WTC11 (cell line): ENCODE measurements at regions not wholly inside any gene's neighbourhood (a gene's known extent, or its start where the extent isn't known, plus 50 kb on each side); places are given as distances from the start of the nearest gene placed in this dataset.

Experiments
- ATAC-seq: fragments of 200-7000 bp; cut with Tn5 transposase; 2 replicates; pipeline ENCODE4 v1.10.0; 2021; ENCODE audit warnings: mild to moderate bottlenecking, moderate library complexity
- CTCF ChIA-PET: fragments of 300-600 bp; sonication (Branson Sonifier 250); formaldehyde crosslinking; loops from one replicate; lab custom pipeline; 2021; ENCODE audit warnings: antibody characterized with exemption; lab: Charles Lee
- POLR2A ChIA-PET: fragments of 350-600 bp; sonication (Branson Sonifier 250); formaldehyde crosslinking; loops from one replicate; lab custom pipeline; 2021; ENCODE audit warnings: antibody characterized with exemption; lab: Charles Lee
- DNase-seq: peaks from one replicate; pipeline ENCODE4 v3.0.0; 2021; ENCODE audit warnings: low spot score
- H3K27ac Mint-ChIP-seq: 2 replicates; pipeline ENCODE4 v1.8.0; 2021; ENCODE audit warnings: mixed read lengths
- H3K27me3 Mint-ChIP-seq: 2 replicates; pipeline ENCODE4 v1.8.0; 2021; ENCODE audit warnings: low read depth, mild to moderate bottlenecking, moderate library complexity, mixed read lengths
- H3K36me3 Mint-ChIP-seq: 2 replicates; pipeline ENCODE4 v1.8.0; 2021; ENCODE audit warnings: mixed read lengths
- H3K4me1 Mint-ChIP-seq: 2 replicates; pipeline ENCODE4 v1.8.0; 2022; ENCODE audit warnings: mixed read lengths
- H3K4me3 Mint-ChIP-seq: 2 replicates; pipeline ENCODE4 v1.8.0; 2021; ENCODE audit warnings: mild to moderate bottlenecking, moderate library complexity, mixed read lengths
- H3K9me3 Mint-ChIP-seq: 2 replicates; pipeline ENCODE4 v1.8.0; 2021; ENCODE audit warnings: mixed read lengths
- ATF3 ChIP-seq: sonication (generic); formaldehyde crosslinking; conservative IDR thresholded peaks from 2 replicates; pipeline ENCODE4 v1.8.1; 2022; ENCODE audit warnings: mild to moderate bottlenecking, missing genetic modification reagents
- CBFB ChIP-seq: sonication (generic); formaldehyde crosslinking; IDR thresholded peaks from 2 replicates; pipeline ENCODE4 v1.8.1; 2022; ENCODE audit warnings: mild to moderate bottlenecking, low read depth, missing genetic modification reagents
- CDX4 ChIP-seq: fragments of 250-450 bp; sonication (Bioruptor Pico); IDR thresholded peaks from 2 replicates; pipeline ENCODE4 v1.9.0; 2021; ENCODE audit warnings: moderate library complexity, mild to moderate bottlenecking, inconsistent platforms, borderline replicate concordance
- E2F5 ChIP-seq: sonication (generic); formaldehyde crosslinking; IDR thresholded peaks from 2 replicates; pipeline ENCODE4 v1.8.1; 2022; ENCODE audit warnings: mild to moderate bottlenecking, moderate library complexity, missing genetic modification reagents
- JUN ChIP-seq: sonication (generic); formaldehyde crosslinking; IDR thresholded peaks from 2 replicates; pipeline ENCODE4 v1.8.0; 2023; ENCODE audit warnings: mild to moderate bottlenecking, missing genetic modification reagents
- NR1H2 ChIP-seq: sonication (generic); formaldehyde crosslinking; IDR thresholded peaks from 2 replicates; pipeline ENCODE4 v1.9.0; 2021; ENCODE audit warnings: mild to moderate bottlenecking, moderate library complexity, missing genetic modification reagents
- OVOL2 ChIP-seq: fragments of 250-450 bp; sonication (Bioruptor Pico); IDR thresholded peaks from 2 replicates; pipeline ENCODE4 v1.9.0; 2021; ENCODE audit warnings: mild to moderate bottlenecking, borderline replicate concordance
- PRRX2 ChIP-seq: fragments of 250-450 bp; sonication (Bioruptor Pico); IDR thresholded peaks from 2 replicates; pipeline ENCODE4 v1.8.0; 2021; ENCODE audit warnings: mild to moderate bottlenecking
- SOX15 ChIP-seq: fragments of 250-450 bp; sonication (Bioruptor Pico); IDR thresholded peaks from 2 replicates; pipeline ENCODE4 v1.9.0; 2021; ENCODE audit warnings: mild to moderate bottlenecking
- STAT6 ChIP-seq: sonication (generic); formaldehyde crosslinking; conservative IDR thresholded peaks from 2 replicates; pipeline ENCODE4 v1.8.1; 2023; ENCODE audit warnings: mild to moderate bottlenecking, low read depth, missing genetic modification reagents, moderate library complexity
- TEAD4 ChIP-seq: sonication (generic); formaldehyde crosslinking; IDR thresholded peaks from 2 replicates; pipeline ENCODE4 v1.8.0; 2022; ENCODE audit warnings: mild to moderate bottlenecking, missing genetic modification reagents
- TP53 ChIP-seq: sonication (generic); formaldehyde crosslinking; IDR thresholded peaks from 2 replicates; pipeline ENCODE4 v1.8.1; 2023; ENCODE audit warnings: mild to moderate bottlenecking, missing genetic modification reagents
- ZNF219 ChIP-seq: sonication (generic); formaldehyde crosslinking; IDR thresholded peaks from 2 replicates; pipeline ENCODE4 v1.8.0; 2023; ENCODE audit warnings: missing genetic modification reagents, mild to moderate bottlenecking, borderline replicate concordance
- ZNF263 ChIP-seq: sonication (generic); formaldehyde crosslinking; IDR thresholded peaks from 2 replicates; pipeline ENCODE4 v1.8.1; 2022; ENCODE audit warnings: low read depth, mild to moderate bottlenecking, moderate library complexity, missing genetic modification reagents
- ZNF317 ChIP-seq: sonication (generic); formaldehyde crosslinking; IDR thresholded peaks from 2 replicates; pipeline ENCODE4 v1.8.1; 2023; ENCODE audit warnings: low read depth, mild to moderate bottlenecking, moderate library complexity, missing genetic modification reagents, borderline replicate concordance
- TF ChIP-seq, protein P1 (sequence below): fragments of 200-600 bp; IDR thresholded peaks from 2 replicates; pipeline ENCODE4 v1.8.0; 2022; ENCODE audit warnings: antibody characterized with exemption
- TF ChIP-seq, protein P2 (sequence below): sonication (generic); formaldehyde crosslinking; IDR thresholded peaks from 2 replicates; pipeline ENCODE4 v1.8.1; 2023; ENCODE audit warnings: mild to moderate bottlenecking, moderate library complexity, missing genetic modification reagents
- TF ChIP-seq, protein P3 (sequence below): fragments of 250-450 bp; sonication (Bioruptor Pico); IDR thresholded peaks from 2 replicates; pipeline ENCODE4 v1.9.0; 2021; ENCODE audit warnings: mild to moderate bottlenecking, borderline replicate concordance

- TF ChIP-seq, protein P1, sequence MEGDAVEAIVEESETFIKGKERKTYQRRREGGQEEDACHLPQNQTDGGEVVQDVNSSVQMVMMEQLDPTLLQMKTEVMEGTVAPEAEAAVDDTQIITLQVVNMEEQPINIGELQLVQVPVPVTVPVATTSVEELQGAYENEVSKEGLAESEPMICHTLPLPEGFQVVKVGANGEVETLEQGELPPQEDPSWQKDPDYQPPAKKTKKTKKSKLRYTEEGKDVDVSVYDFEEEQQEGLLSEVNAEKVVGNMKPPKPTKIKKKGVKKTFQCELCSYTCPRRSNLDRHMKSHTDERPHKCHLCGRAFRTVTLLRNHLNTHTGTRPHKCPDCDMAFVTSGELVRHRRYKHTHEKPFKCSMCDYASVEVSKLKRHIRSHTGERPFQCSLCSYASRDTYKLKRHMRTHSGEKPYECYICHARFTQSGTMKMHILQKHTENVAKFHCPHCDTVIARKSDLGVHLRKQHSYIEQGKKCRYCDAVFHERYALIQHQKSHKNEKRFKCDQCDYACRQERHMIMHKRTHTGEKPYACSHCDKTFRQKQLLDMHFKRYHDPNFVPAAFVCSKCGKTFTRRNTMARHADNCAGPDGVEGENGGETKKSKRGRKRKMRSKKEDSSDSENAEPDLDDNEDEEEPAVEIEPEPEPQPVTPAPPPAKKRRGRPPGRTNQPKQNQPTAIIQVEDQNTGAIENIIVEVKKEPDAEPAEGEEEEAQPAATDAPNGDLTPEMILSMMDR: no peak
- no peak for TF ChIP-seq JUN
- no peak for TF ChIP-seq CDX4 (CRISPR knock-in tag)
- TF ChIP-seq, protein P2, sequence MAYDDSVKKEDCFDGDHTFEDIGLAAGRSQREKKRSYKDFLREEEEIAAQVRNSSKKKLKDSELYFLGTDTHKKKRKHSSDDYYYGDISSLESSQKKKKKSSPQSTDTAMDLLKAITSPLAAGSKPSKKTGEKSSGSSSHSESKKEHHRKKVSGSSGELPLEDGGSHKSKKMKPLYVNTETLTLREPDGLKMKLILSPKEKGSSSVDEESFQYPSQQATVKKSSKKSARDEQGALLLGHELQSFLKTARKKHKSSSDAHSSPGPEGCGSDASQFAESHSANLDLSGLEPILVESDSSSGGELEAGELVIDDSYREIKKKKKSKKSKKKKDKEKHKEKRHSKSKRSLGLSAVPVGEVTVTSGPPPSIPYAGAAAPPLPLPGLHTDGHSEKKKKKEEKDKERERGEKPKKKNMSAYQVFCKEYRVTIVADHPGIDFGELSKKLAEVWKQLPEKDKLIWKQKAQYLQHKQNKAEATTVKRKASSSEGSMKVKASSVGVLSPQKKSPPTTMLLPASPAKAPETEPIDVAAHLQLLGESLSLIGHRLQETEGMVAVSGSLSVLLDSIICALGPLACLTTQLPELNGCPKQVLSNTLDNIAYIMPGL (CRISPR knock-in tag): no peak
Observed at GRCh38 chr1:25167269-25168192, 64.8 kb downstream of the SYF2 start (continued).

- CTCF ChIA-PET: no interaction called here
- POLR2A ChIA-PET: no interaction called here
- ATAC-seq (no peak), DNase-seq (no peak)
- Mint-ChIP-seq H3K27ac (no peak overlapping the region), H3K27me3 (no peaks in the 10 kb centered on the region), H3K4me3 (no peak overlapping the region), H3K9me3 (no peaks in the 10 kb centered on the region), H3K4me1 (peaks cover 19% of the 10 kb centered on the region), H3K36me3 (no peaks in the 10 kb centered on the region)
- TF ChIP-seq CDX4 (CRISPR knock-in tag): no peak
- no peak for TF ChIP-seq NR1H2 (CRISPR knock-in tag)
- TF ChIP-seq ZNF219 (CRISPR knock-in tag): no peak
- no peak for TF ChIP-seq ATF3
- TF ChIP-seq ZNF317 (CRISPR knock-in tag): no peak
- TF ChIP-seq ZNF263 (CRISPR knock-in tag): no peak
- TF ChIP-seq TEAD4 (CRISPR knock-in tag): no peak
- TF ChIP-seq STAT6 (CRISPR knock-in tag): no peak
- no peak for TF ChIP-seq TP53
- no peak for TF ChIP-seq SOX15 (CRISPR knock-in tag)
- TF ChIP-seq, protein P3, sequence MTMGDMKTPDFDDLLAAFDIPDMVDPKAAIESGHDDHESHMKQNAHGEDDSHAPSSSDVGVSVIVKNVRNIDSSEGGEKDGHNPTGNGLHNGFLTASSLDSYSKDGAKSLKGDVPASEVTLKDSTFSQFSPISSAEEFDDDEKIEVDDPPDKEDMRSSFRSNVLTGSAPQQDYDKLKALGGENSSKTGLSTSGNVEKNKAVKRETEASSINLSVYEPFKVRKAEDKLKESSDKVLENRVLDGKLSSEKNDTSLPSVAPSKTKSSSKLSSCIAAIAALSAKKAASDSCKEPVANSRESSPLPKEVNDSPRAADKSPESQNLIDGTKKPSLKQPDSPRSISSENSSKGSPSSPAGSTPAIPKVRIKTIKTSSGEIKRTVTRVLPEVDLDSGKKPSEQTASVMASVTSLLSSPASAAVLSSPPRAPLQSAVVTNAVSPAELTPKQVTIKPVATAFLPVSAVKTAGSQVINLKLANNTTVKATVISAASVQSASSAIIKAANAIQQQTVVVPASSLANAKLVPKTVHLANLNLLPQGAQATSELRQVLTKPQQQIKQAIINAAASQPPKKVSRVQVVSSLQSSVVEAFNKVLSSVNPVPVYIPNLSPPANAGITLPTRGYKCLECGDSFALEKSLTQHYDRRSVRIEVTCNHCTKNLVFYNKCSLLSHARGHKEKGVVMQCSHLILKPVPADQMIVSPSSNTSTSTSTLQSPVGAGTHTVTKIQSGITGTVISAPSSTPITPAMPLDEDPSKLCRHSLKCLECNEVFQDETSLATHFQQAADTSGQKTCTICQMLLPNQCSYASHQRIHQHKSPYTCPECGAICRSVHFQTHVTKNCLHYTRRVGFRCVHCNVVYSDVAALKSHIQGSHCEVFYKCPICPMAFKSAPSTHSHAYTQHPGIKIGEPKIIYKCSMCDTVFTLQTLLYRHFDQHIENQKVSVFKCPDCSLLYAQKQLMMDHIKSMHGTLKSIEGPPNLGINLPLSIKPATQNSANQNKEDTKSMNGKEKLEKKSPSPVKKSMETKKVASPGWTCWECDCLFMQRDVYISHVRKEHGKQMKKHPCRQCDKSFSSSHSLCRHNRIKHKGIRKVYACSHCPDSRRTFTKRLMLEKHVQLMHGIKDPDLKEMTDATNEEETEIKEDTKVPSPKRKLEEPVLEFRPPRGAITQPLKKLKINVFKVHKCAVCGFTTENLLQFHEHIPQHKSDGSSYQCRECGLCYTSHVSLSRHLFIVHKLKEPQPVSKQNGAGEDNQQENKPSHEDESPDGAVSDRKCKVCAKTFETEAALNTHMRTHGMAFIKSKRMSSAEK: no peak
- no peak for TF ChIP-seq OVOL2 (CRISPR knock-in tag)
- TF ChIP-seq PRRX2: no peak
- no peak for TF ChIP-seq CBFB (CRISPR knock-in tag)
- TF ChIP-seq E2F5: no peak
Observed at GRCh38 chr1:25166847-25167246, 65.5 kb downstream of the SYF2 start.
